ENCODE measurements at regions not wholly inside any gene's neighbourhood (a gene's known extent, or its start where the extent isn't known, plus 50 kb on each side); places are given as distances from the start of the nearest gene placed in this dataset.

DNA sequence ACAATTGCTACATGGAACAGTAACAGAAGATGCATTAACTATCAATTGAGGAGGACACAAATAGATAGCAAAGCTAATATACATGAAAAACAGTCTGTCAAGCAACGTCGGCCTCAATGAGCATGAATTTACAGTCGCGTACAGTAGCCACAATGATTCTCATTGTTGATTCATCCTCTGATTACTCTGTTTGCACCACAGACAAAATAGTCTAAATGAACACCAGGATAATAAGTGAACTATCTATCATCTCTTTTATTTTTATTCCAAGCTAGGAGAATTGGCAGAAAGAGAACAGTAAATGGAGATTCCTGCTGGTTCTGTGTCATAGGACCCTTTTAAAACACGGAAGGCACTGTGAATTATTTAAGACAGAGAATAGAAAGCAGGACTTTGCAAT lies 108.5 kb downstream of the EVX1 start:
- Mint-ChIP-seq H3K36me3 (no peaks in the 10 kb centered on the region), H3K9me3 (no peaks in the 10 kb centered on the region), H3K27me3 (ENCODE audit: low read depth) (no peaks in the 10 kb centered on the region), H3K4me1 (0 out of 2 replicates have a peak, but pooled peaks cover 3% of the 10 kb centered on the region), H3K27ac (no peak overlapping the region), H3K4me3 (no peak overlapping the region)
- no peak for DNase-seq (ENCODE audit: low spot score)
- POLR2A ChIA-PET, result no interaction called here
- no peak for ATAC-seq
- TF ChIP-seq, protein P1, sequence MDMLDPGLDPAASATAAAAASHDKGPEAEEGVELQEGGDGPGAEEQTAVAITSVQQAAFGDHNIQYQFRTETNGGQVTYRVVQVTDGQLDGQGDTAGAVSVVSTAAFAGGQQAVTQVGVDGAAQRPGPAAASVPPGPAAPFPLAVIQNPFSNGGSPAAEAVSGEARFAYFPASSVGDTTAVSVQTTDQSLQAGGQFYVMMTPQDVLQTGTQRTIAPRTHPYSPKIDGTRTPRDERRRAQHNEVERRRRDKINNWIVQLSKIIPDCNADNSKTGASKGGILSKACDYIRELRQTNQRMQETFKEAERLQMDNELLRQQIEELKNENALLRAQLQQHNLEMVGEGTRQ (CRISPR knock-in tag; IDR thresholded peaks at IDR 0.05), result no peak
- TF ChIP-seq, protein P2, sequence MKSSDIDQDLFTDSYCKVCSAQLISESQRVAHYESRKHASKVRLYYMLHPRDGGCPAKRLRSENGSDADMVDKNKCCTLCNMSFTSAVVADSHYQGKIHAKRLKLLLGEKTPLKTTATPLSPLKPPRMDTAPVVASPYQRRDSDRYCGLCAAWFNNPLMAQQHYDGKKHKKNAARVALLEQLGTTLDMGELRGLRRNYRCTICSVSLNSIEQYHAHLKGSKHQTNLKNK (CRISPR knock-in tag; IDR thresholded peaks at IDR 0.05), result no peak
- CTCF ChIA-PET, result no interaction called here

DNA sequence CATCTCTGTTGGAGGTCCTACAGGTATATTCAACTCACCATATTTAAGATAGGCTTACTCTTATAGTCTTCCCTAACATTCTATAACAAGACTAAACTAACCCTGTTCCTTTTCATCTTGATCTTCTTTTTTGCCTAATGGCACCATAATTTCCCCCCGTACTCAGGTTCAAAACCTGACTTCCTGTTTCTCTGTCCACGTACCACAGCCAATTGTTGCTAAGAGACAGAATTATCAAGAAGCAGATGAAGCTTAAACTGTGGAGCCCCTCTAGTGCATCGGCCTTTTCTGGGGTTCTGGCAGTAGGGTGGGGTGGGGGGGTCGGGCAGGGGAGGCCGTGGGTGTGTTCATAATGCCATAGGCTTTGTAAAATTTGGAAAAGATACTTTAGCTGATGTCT lies 109.2 kb downstream of the EVX1 start:
- no peak for DNase-seq (ENCODE audit: low spot score)
- no peaks in the 10 kb centered on the region for H3K9me3 Mint-ChIP-seq
- H3K36me3 Mint-ChIP-seq, result no peaks in the 10 kb centered on the region
- POLR2A ChIA-PET, result no interaction called here
- H3K4me1 Mint-ChIP-seq, result 0 out of 2 replicates have a peak, but pooled peaks cover 3% of the 10 kb centered on the region
- ATAC-seq, result no peak
- TF ChIP-seq IRF2 (CRISPR knock-in tag; IDR thresholded peaks at IDR 0.05; ENCODE audit: borderline replicate concordance, low read depth) (no peak), FOXP1 (CRISPR knock-in tag; IDR thresholded peaks at IDR 0.05; ENCODE audit: borderline replicate concordance) (no peak), HMGA2 (CRISPR knock-in tag; IDR thresholded peaks at IDR 0.05) (no peak), SP1 (CRISPR knock-in tag; conservative IDR thresholded peaks at IDR 0.05) (no peak), TP53 (CRISPR knock-in tag; IDR thresholded peaks at IDR 0.05) (no peak), KAT7 (CRISPR knock-in tag; IDR thresholded peaks at IDR 0.05; ENCODE audit: borderline replicate concordance) (no peak), NR1H2 (CRISPR knock-in tag; IDR thresholded peaks at IDR 0.05) (no peak)
- TF ChIP-seq, protein P1 (CRISPR knock-in tag; IDR thresholded peaks at IDR 0.05), result no peak
- TF ChIP-seq, protein P3, sequence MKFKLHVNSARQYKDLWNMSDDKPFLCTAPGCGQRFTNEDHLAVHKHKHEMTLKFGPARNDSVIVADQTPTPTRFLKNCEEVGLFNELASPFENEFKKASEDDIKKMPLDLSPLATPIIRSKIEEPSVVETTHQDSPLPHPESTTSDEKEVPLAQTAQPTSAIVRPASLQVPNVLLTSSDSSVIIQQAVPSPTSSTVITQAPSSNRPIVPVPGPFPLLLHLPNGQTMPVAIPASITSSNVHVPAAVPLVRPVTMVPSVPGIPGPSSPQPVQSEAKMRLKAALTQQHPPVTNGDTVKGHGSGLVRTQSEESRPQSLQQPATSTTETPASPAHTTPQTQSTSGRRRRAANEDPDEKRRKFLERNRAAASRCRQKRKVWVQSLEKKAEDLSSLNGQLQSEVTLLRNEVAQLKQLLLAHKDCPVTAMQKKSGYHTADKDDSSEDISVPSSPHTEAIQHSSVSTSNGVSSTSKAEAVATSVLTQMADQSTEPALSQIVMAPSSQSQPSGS (CRISPR knock-in tag; IDR thresholded peaks at IDR 0.05; ENCODE audit: borderline replicate concordance, low read depth), result no peak
- TF ChIP-seq, protein P4, sequence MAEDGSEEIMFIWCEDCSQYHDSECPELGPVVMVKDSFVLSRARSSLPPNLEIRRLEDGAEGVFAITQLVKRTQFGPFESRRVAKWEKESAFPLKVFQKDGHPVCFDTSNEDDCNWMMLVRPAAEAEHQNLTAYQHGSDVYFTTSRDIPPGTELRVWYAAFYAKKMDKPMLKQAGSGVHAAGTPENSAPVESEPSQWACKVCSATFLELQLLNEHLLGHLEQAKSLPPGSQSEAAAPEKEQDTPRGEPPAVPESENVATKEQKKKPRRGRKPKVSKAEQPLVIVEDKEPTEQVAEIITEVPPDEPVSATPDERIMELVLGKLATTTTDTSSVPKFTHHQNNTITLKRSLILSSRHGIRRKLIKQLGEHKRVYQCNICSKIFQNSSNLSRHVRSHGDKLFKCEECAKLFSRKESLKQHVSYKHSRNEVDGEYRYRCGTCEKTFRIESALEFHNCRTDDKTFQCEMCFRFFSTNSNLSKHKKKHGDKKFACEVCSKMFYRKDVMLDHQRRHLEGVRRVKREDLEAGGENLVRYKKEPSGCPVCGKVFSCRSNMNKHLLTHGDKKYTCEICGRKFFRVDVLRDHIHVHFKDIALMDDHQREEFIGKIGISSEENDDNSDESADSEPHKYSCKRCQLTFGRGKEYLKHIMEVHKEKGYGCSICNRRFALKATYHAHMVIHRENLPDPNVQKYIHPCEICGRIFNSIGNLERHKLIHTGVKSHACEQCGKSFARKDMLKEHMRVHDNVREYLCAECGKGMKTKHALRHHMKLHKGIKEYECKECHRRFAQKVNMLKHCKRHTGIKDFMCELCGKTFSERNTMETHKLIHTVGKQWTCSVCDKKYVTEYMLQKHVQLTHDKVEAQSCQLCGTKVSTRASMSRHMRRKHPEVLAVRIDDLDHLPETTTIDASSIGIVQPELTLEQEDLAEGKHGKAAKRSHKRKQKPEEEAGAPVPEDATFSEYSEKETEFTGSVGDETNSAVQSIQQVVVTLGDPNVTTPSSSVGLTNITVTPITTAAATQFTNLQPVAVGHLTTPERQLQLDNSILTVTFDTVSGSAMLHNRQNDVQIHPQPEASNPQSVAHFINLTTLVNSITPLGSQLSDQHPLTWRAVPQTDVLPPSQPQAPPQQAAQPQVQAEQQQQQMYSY (CRISPR knock-in tag; IDR thresholded peaks at IDR 0.05), result no peak
- TF ChIP-seq, protein P5, sequence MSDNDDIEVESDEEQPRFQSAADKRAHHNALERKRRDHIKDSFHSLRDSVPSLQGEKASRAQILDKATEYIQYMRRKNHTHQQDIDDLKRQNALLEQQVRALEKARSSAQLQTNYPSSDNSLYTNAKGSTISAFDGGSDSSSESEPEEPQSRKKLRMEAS (CRISPR knock-in tag; IDR thresholded peaks at IDR 0.05), result no peak
- TF ChIP-seq, protein P6, sequence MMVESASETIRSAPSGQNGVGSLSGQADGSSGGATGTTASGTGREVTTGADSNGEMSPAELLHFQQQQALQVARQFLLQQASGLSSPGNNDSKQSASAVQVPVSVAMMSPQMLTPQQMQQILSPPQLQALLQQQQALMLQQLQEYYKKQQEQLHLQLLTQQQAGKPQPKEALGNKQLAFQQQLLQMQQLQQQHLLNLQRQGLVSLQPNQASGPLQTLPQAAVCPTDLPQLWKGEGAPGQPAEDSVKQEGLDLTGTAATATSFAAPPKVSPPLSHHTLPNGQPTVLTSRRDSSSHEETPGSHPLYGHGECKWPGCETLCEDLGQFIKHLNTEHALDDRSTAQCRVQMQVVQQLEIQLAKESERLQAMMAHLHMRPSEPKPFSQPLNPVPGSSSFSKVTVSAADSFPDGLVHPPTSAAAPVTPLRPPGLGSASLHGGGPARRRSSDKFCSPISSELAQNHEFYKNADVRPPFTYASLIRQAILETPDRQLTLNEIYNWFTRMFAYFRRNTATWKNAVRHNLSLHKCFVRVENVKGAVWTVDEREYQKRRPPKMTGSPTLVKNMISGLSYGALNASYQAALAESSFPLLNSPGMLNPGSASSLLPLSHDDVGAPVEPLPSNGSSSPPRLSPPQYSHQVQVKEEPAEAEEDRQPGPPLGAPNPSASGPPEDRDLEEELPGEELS (CRISPR knock-in tag; IDR thresholded peaks at IDR 0.05), result no peak
- TF ChIP-seq, protein P7, sequence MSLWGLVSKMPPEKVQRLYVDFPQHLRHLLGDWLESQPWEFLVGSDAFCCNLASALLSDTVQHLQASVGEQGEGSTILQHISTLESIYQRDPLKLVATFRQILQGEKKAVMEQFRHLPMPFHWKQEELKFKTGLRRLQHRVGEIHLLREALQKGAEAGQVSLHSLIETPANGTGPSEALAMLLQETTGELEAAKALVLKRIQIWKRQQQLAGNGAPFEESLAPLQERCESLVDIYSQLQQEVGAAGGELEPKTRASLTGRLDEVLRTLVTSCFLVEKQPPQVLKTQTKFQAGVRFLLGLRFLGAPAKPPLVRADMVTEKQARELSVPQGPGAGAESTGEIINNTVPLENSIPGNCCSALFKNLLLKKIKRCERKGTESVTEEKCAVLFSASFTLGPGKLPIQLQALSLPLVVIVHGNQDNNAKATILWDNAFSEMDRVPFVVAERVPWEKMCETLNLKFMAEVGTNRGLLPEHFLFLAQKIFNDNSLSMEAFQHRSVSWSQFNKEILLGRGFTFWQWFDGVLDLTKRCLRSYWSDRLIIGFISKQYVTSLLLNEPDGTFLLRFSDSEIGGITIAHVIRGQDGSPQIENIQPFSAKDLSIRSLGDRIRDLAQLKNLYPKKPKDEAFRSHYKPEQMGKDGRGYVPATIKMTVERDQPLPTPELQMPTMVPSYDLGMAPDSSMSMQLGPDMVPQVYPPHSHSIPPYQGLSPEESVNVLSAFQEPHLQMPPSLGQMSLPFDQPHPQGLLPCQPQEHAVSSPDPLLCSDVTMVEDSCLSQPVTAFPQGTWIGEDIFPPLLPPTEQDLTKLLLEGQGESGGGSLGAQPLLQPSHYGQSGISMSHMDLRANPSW (CRISPR knock-in tag; conservative IDR thresholded peaks at IDR 0.05; ENCODE audit: low read depth), result no peak
- TF ChIP-seq, protein P8, sequence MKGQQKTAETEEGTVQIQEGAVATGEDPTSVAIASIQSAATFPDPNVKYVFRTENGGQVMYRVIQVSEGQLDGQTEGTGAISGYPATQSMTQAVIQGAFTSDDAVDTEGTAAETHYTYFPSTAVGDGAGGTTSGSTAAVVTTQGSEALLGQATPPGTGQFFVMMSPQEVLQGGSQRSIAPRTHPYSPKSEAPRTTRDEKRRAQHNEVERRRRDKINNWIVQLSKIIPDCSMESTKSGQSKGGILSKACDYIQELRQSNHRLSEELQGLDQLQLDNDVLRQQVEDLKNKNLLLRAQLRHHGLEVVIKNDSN (CRISPR knock-in tag; IDR thresholded peaks at IDR 0.05), result no peak
- TF ChIP-seq, protein P9, sequence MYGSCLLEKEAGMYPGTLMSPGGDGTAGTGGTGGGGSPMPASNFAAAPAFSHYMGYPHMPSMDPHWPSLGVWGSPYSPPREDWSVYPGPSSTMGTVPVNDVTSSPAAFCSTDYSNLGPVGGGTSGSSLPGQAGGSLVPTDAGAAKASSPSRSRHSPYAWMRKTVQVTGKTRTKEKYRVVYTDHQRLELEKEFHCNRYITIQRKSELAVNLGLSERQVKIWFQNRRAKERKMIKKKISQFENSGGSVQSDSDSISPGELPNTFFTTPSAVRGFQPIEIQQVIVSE (CRISPR knock-in tag; IDR thresholded peaks at IDR 0.05; ENCODE audit: borderline replicate concordance), result no peak
- TF ChIP-seq, protein P10, sequence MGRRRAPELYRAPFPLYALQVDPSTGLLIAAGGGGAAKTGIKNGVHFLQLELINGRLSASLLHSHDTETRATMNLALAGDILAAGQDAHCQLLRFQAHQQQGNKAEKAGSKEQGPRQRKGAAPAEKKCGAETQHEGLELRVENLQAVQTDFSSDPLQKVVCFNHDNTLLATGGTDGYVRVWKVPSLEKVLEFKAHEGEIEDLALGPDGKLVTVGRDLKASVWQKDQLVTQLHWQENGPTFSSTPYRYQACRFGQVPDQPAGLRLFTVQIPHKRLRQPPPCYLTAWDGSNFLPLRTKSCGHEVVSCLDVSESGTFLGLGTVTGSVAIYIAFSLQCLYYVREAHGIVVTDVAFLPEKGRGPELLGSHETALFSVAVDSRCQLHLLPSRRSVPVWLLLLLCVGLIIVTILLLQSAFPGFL (CRISPR knock-in tag; IDR thresholded peaks at IDR 0.05; ENCODE audit: borderline replicate concordance), result no peak
- CTCF ChIA-PET, result no interaction called here
- H3K4me3 Mint-ChIP-seq, result no peak overlapping the region
- H3K27me3 Mint-ChIP-seq (ENCODE audit: low read depth), result no peaks in the 10 kb centered on the region
- H3K27ac Mint-ChIP-seq, result no peak overlapping the region

Data from WTC11 (cell line).